IMR-90 (cell line): ENCODE measurements at regions not wholly inside any gene's neighbourhood (a gene's known extent, or its start where the extent isn't known, plus 50 kb on each side); places are given as distances from the start of the nearest gene placed in this dataset.

Experiments used
- ATAC-seq: fragments of 200-7000 bp; cut with Tn5 transposase; 2 replicates; pipeline ENCODE4 v1.9.1; 2020; ENCODE audit warnings: low read depth, mild to moderate bottlenecking, moderate library complexity
- BruUV-seq: library from RNA; stranded (reverse); fragments of 400-500 nt; replicated peaks from 2 replicates; lab custom pipeline; 2021; lab: Mats Ljungman, UMichigan
- CTCF ChIA-PET: fragments of 300-600 bp; formaldehyde crosslinking; extraction: SDS; loops from one replicate; lab custom pipeline; 2021; ENCODE audit warnings: antibody characterized with exemption; lab: Yijun Ruan, JAX
- POLR2A ChIA-PET: fragments of 300-600 bp; sonication (Branson Sonifier 250); formaldehyde crosslinking; loops from one replicate; lab custom pipeline; 2022; ENCODE audit warnings: antibody characterized with exemption; ENCODE audit not compliant: unreplicated experiment; lab: Charles Lee
- DNase-seq: peaks from one replicate; pipeline ENCODE4 v3.0.0; 2013
- H2AFZ ChIP-seq: replicated peaks from 2 replicates; pipeline ENCODE3; 2013; ENCODE audit warnings: low read length, mild to moderate bottlenecking; ENCODE audit not compliant: poor library complexity
- H2AK5ac ChIP-seq: 2 replicates; pipeline ENCODE4 v1.6.1; 2013; ENCODE audit warnings: low read depth, low read length, inconsistent platforms
- H2AK9ac ChIP-seq: replicated peaks from 2 replicates; pipeline ENCODE3; 2013; ENCODE audit warnings: mild to moderate bottlenecking, low read depth, low read length, moderate library complexity; ENCODE audit not compliant: poor library complexity
- H2BK120ac ChIP-seq: 2 replicates; pipeline ENCODE4 v1.6.1; 2013; ENCODE audit warnings: low read depth, low read length, inconsistent platforms
- H2BK15ac ChIP-seq: 3 replicates; pipeline ENCODE4 v1.6.1; 2013; ENCODE audit warnings: low read depth, low read length, inconsistent platforms
- H2BK20ac ChIP-seq: 2 replicates; pipeline ENCODE4 v1.6.1; 2013; ENCODE audit warnings: low read depth, mild to moderate bottlenecking, inconsistent platforms, low read length, moderate library complexity
- H2BK5ac ChIP-seq: 2 replicates; pipeline ENCODE4 v1.6.1; 2013; ENCODE audit warnings: mild to moderate bottlenecking, low read depth, low read length, inconsistent platforms; ENCODE audit not compliant: poor library complexity, severe bottlenecking
- H3K14ac ChIP-seq: replicated peaks from 2 replicates; pipeline ENCODE4 v1.6.1; 2013; ENCODE audit warnings: low read depth, low read length, inconsistent platforms
- H3K18ac ChIP-seq: 2 replicates; pipeline ENCODE4 v1.6.1; 2013; ENCODE audit warnings: low read depth, low read length, control low read depth
- H3K23ac ChIP-seq: 2 replicates; pipeline ENCODE4 v1.6.1; 2013; ENCODE audit warnings: low read depth, low read length, inconsistent platforms
- H3K27ac ChIP-seq: 2 replicates; pipeline ENCODE4 v1.5.1; 2013; ENCODE audit warnings: mild to moderate bottlenecking, control low read depth, low read length; ENCODE audit not compliant: insufficient read depth
- H3K27me3 ChIP-seq: 2 replicates; pipeline ENCODE4 v1.6.1; 2013; ENCODE audit warnings: low read length; ENCODE audit not compliant: control insufficient read depth, insufficient read depth
- H3K36me3 ChIP-seq: 2 replicates; pipeline ENCODE4 v1.6.1; 2013; ENCODE audit warnings: low read length, mixed read lengths; ENCODE audit not compliant: control insufficient read depth, insufficient read depth
- H3K4ac ChIP-seq: 2 replicates; pipeline ENCODE4 v1.6.1; 2013; ENCODE audit warnings: low read depth, low read length, inconsistent platforms
- H3K4me1 ChIP-seq: 2 replicates; pipeline ENCODE4 v1.6.1; 2013; ENCODE audit warnings: low read length, mixed read lengths; ENCODE audit not compliant: control insufficient read depth, insufficient read depth
- H3K4me2 ChIP-seq: 2 replicates; pipeline ENCODE4 v1.6.1; 2013; ENCODE audit warnings: low read depth, mild to moderate bottlenecking, control low read depth, low read length, moderate library complexity
- H3K4me3 ChIP-seq: 2 replicates; pipeline ENCODE4 v1.5.1; 2013; ENCODE audit warnings: low read depth, mild to moderate bottlenecking, control low read depth, low read length, moderate library complexity; ENCODE audit not compliant: insufficient read depth
- H3K56ac ChIP-seq: 2 replicates; pipeline ENCODE4 v1.6.1; 2013; ENCODE audit warnings: low read length, inconsistent platforms; ENCODE audit not compliant: insufficient read depth; ENCODE audit errors: extremely low read depth
- H3K79me1 ChIP-seq, 2 experiments: 2 replicates each; pipeline ENCODE4 v1.6.1; 2013; ENCODE audit warnings: low read length in 2 of 2, inconsistent platforms in 1 of 2, low read depth in 1 of 2
- H3K9ac ChIP-seq: 2 replicates; pipeline ENCODE4 v1.6.1; 2013; ENCODE audit warnings: low read depth, low read length, control low read depth
- H3K9me1 ChIP-seq: 2 replicates; pipeline ENCODE4 v1.6.1; 2013; ENCODE audit warnings: low read length, inconsistent platforms; ENCODE audit not compliant: insufficient read depth
- H3K9me3 ChIP-seq: 2 replicates; pipeline ENCODE4 v1.6.1; 2013; ENCODE audit warnings: low read length; ENCODE audit not compliant: control insufficient read depth, insufficient read depth
- H4K20me1 ChIP-seq: 2 replicates; pipeline ENCODE4 v1.6.1; 2013; ENCODE audit warnings: low read length, inconsistent platforms; ENCODE audit not compliant: insufficient read depth
- H4K5ac ChIP-seq: 2 replicates; pipeline ENCODE4 v1.6.1; 2013; ENCODE audit warnings: mild to moderate bottlenecking, low read depth, low read length, control low read depth
- H4K8ac ChIP-seq, 2 experiments: 2 replicates each; pipeline ENCODE4 v1.6.1; 2013; ENCODE audit warnings: low read depth in 2 of 2, low read length in 2 of 2, control low read depth in 1 of 2, inconsistent platforms in 1 of 2
- H4K91ac ChIP-seq: 2 replicates; pipeline ENCODE4 v1.6.1; 2013; ENCODE audit warnings: low read depth, low read length, inconsistent platforms; ENCODE audit not compliant: insufficient read depth
- CHD1 ChIP-seq: IDR thresholded peaks from 2 replicates; pipeline ENCODE4 v1.6.1; 2012; ENCODE audit warnings: low read depth, low read length, improper control_type of control experiment
- NFE2L2 ChIP-seq: fragments of 150-350 bp; IDR thresholded peaks from 2 replicates; pipeline ENCODE4 v1.6.1; 2016; ENCODE audit warnings: low read depth, mild to moderate bottlenecking, low read length
- POLR2A ChIP-seq: IDR thresholded peaks from 2 replicates; pipeline ENCODE4 v1.6.1; 2012; ENCODE audit warnings: mild to moderate bottlenecking, low read depth, low read length
- RAD21 ChIP-seq: IDR thresholded peaks from 2 replicates; pipeline ENCODE4 v1.6.1; 2012; ENCODE audit warnings: low read length, improper control_type of control experiment
- WGBS, 2 experiments: methylation state at CpG; one replicate each; pipeline versions ENCODE4 v1.1.5 to v1.1.7; 2013; ENCODE audit warnings: missing lambda C conversion rate in 2 of 2; ENCODE audit not compliant: insufficient read length in 1 of 2; ENCODE audit errors: extremely low coverage in 2 of 2; 5-methylcytosine and 5-hydroxymethylcytosine counted together
- dilution Hi-C: fragments of 300-500 bp; cut with HindIII; formaldehyde crosslinking; loops from one replicate; pipeline ENCODE4 v1.14.3; 2018; ENCODE audit warnings: low sequenced_read_pairs; ENCODE audit not compliant: unreplicated experiment
- in situ Hi-C: fragments of 300-500 bp; cut with MboI; formaldehyde crosslinking; loops from 3 replicates; pipeline ENCODE4 v1.14.3; 2019; ENCODE audit warnings: low sequenced_read_pairs, inconsistent platforms, mixed read lengths
- intact Hi-C: fragments of 100-400 bp; cut with micrococcal nuclease; formaldehyde crosslinking; loops from 2 replicates; pipeline ENCODE4 v1.10.0; 2022
- TF ChIP-seq, protein P1 (sequence below): fragments of 150-350 bp; IDR thresholded peaks from 2 replicates; pipeline ENCODE4 v1.6.1; 2016; ENCODE audit warnings: low read depth, mild to moderate bottlenecking, low read length, moderate library complexity, borderline replicate concordance

DNA sequence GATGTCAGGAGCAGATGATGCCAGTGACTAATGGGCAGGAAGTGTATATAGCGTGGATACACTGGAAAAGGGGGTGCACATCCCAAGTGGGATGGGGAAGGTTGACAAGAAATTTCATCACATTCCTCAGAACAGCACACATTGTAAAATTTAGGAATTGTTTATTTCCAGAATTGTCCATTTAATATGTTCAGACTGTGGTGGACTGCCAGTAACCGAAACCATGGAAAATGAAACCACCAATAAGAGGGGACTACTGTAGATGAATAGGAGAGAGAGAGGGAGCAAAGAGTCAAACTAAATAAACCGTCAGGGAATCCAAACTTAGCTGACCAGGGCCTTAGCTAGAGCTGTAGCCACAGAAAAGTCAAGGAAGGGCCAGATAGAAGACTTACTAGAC is 164.4 kb upstream of the PRDM1 start:
- Histone ChIP-seq H2BK15ac (no peak overlapping the region), H3K4me2 (no peak overlapping the region), H3K9ac (no peak overlapping the region), H3K79me1 (no peaks in the 10 kb centered on the region), H3K4me1 (no peaks in the 10 kb centered on the region), H3K56ac (no peak overlapping the region), H2AFZ (no peak overlapping the region), H4K91ac (no peak overlapping the region), H3K23ac (no peak overlapping the region), H2AK9ac (no peak overlapping the region), H3K14ac (peak overlapping the region; percentile 13; the same call in 1 of the 2 replicates), H4K5ac (no peak overlapping the region), H4K8ac (no peak overlapping the region), H4K20me1 (no peaks in the 10 kb centered on the region), H3K4me3 (no peak overlapping the region), H2BK20ac (no peak overlapping the region), H3K4ac (no peak overlapping the region), H2BK5ac (no peak overlapping the region), H3K18ac (no peak overlapping the region), H3K36me3 (no peaks in the 10 kb centered on the region), H3K9me1 (no peaks in the 10 kb centered on the region), H3K9me3 (no peaks in the 10 kb centered on the region), H3K27ac (no peak overlapping the region), H2AK5ac (peak overlapping the region; percentile 2; the same call in 1 of the 2 replicates), H3K27me3 (no peaks in the 10 kb centered on the region), H2BK120ac (no peak overlapping the region)
- TF ChIP-seq CHD1 (no peak), RAD21 (no peak), NFE2L2 (no peak), POLR2A (no peak)
- TF ChIP-seq, protein P1, sequence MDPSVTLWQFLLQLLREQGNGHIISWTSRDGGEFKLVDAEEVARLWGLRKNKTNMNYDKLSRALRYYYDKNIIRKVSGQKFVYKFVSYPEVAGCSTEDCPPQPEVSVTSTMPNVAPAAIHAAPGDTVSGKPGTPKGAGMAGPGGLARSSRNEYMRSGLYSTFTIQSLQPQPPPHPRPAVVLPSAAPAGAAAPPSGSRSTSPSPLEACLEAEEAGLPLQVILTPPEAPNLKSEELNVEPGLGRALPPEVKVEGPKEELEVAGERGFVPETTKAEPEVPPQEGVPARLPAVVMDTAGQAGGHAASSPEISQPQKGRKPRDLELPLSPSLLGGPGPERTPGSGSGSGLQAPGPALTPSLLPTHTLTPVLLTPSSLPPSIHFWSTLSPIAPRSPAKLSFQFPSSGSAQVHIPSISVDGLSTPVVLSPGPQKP, result no peak
- BruUV-seq, result no TSS peak
- intact Hi-C loops, result no loop called here
- peak; percentile 5 for DNase-seq
- POLR2A ChIA-PET, result no interaction called here
- WGBS, 2 experiments, result no CpG with 5 or more reads among the region's 3 CpGs
- in situ Hi-C loops, result no loop called here
- dilution Hi-C loops, result no loop called here
- no peak; the same call in 1 of the 2 replicates for ATAC-seq
- CTCF ChIA-PET, result no interaction called here
